B cell (primary cell): ENCODE measurements at regions not wholly inside any gene's neighbourhood (a gene's known extent, or its start where the extent isn't known, plus 50 kb on each side); places are given as distances from the start of the nearest gene placed in this dataset.

Source experiments
- EZH2 ChIP-seq: IDR thresholded peaks from 2 replicates; pipeline ENCODE4 v1.6.1; 2012; ENCODE audit warnings: borderline replicate concordance, low read depth, mild to moderate bottlenecking, moderate library complexity, low read length; ENCODE audit not compliant: insufficient read depth, poor library complexity, severe bottlenecking
- TF ChIP-seq, protein P1 (sequence below): fragments of 200-600 bp; IDR thresholded peaks from one replicate; pipeline ENCODE4 v1.8.0; 2022; ENCODE audit warnings: antibody characterized with exemption, mild to moderate bottlenecking

DNA sequence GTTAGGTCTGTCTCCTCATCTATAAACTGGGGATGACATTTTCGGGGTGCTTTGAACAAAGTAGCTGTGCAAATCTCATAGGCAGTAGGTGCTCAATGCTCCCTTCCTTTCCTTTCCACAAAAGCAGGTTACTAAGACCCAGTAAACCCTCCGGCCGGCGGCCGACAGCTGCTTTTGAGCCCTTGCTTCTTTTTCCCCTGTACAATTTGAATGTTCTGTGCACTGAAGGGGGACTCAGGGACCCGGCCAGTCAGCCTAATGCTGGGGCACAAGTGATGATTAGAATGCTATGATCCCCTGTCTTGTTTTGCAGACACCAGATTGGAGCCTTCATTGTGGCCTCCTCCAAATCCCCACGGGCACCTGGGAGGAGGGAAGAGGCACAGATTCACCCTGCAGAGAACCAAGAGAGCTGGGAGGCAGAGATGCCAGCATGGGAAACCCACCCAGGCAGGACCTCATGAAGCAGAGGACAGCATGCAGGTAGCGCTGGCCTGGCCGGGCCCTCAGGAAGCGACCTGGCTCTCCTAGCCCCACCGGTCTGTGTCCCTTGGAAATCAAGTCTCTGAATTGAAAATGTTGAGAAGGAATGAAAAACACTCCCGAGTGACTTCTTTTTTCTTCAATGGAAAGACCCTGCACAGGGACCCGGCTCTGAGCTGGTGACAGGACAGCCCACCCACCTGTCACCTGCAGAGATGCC lies 128.6 kb upstream of the HDAC4 start:
- TF ChIP-seq EZH2 = no peak
- TF ChIP-seq, protein P1, sequence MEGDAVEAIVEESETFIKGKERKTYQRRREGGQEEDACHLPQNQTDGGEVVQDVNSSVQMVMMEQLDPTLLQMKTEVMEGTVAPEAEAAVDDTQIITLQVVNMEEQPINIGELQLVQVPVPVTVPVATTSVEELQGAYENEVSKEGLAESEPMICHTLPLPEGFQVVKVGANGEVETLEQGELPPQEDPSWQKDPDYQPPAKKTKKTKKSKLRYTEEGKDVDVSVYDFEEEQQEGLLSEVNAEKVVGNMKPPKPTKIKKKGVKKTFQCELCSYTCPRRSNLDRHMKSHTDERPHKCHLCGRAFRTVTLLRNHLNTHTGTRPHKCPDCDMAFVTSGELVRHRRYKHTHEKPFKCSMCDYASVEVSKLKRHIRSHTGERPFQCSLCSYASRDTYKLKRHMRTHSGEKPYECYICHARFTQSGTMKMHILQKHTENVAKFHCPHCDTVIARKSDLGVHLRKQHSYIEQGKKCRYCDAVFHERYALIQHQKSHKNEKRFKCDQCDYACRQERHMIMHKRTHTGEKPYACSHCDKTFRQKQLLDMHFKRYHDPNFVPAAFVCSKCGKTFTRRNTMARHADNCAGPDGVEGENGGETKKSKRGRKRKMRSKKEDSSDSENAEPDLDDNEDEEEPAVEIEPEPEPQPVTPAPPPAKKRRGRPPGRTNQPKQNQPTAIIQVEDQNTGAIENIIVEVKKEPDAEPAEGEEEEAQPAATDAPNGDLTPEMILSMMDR = no peak
